IMR-90 (cell line): ENCODE measurements at regions not wholly inside any gene's neighbourhood (a gene's known extent, or its start where the extent isn't known, plus 50 kb on each side); places are given as distances from the start of the nearest gene placed in this dataset.

Experiments
- ATAC-seq: fragments of 200-7000 bp; cut with Tn5 transposase; 2 replicates; pipeline ENCODE4 v1.9.1; 2020; ENCODE audit warnings: low read depth, mild to moderate bottlenecking, moderate library complexity
- BruUV-seq: library from RNA; stranded (reverse); fragments of 400-500 nt; replicated peaks from 2 replicates; lab custom pipeline; 2021; lab: Mats Ljungman, UMichigan
- CTCF ChIA-PET: fragments of 300-600 bp; formaldehyde crosslinking; extraction: SDS; loops from one replicate; lab custom pipeline; 2021; ENCODE audit warnings: antibody characterized with exemption; lab: Yijun Ruan, JAX
- POLR2A ChIA-PET: fragments of 300-600 bp; sonication (Branson Sonifier 250); formaldehyde crosslinking; loops from one replicate; lab custom pipeline; 2022; ENCODE audit warnings: antibody characterized with exemption; ENCODE audit not compliant: unreplicated experiment; lab: Charles Lee
- DNase-seq: peaks from one replicate; pipeline ENCODE4 v3.0.0; 2013
- H2AFZ ChIP-seq: replicated peaks from 2 replicates; pipeline ENCODE3; 2013; ENCODE audit warnings: low read length, mild to moderate bottlenecking; ENCODE audit not compliant: poor library complexity
- H2AK5ac ChIP-seq: 2 replicates; pipeline ENCODE4 v1.6.1; 2013; ENCODE audit warnings: low read depth, low read length, inconsistent platforms
- H2AK9ac ChIP-seq: replicated peaks from 2 replicates; pipeline ENCODE3; 2013; ENCODE audit warnings: mild to moderate bottlenecking, low read depth, low read length, moderate library complexity; ENCODE audit not compliant: poor library complexity
- H2BK120ac ChIP-seq: 2 replicates; pipeline ENCODE4 v1.6.1; 2013; ENCODE audit warnings: low read depth, low read length, inconsistent platforms
- H2BK15ac ChIP-seq: 3 replicates; pipeline ENCODE4 v1.6.1; 2013; ENCODE audit warnings: low read depth, low read length, inconsistent platforms
- H2BK20ac ChIP-seq: 2 replicates; pipeline ENCODE4 v1.6.1; 2013; ENCODE audit warnings: low read depth, mild to moderate bottlenecking, inconsistent platforms, low read length, moderate library complexity
- H2BK5ac ChIP-seq: 2 replicates; pipeline ENCODE4 v1.6.1; 2013; ENCODE audit warnings: mild to moderate bottlenecking, low read depth, low read length, inconsistent platforms; ENCODE audit not compliant: poor library complexity, severe bottlenecking
- H3K14ac ChIP-seq: replicated peaks from 2 replicates; pipeline ENCODE4 v1.6.1; 2013; ENCODE audit warnings: low read depth, low read length, inconsistent platforms
- H3K18ac ChIP-seq: 2 replicates; pipeline ENCODE4 v1.6.1; 2013; ENCODE audit warnings: low read depth, low read length, control low read depth
- H3K23ac ChIP-seq: 2 replicates; pipeline ENCODE4 v1.6.1; 2013; ENCODE audit warnings: low read depth, low read length, inconsistent platforms
- H3K27ac ChIP-seq: 2 replicates; pipeline ENCODE4 v1.5.1; 2013; ENCODE audit warnings: mild to moderate bottlenecking, control low read depth, low read length; ENCODE audit not compliant: insufficient read depth
- H3K27me3 ChIP-seq: 2 replicates; pipeline ENCODE4 v1.6.1; 2013; ENCODE audit warnings: low read length; ENCODE audit not compliant: control insufficient read depth, insufficient read depth
- H3K36me3 ChIP-seq: 2 replicates; pipeline ENCODE4 v1.6.1; 2013; ENCODE audit warnings: low read length, mixed read lengths; ENCODE audit not compliant: control insufficient read depth, insufficient read depth
- H3K4ac ChIP-seq: 2 replicates; pipeline ENCODE4 v1.6.1; 2013; ENCODE audit warnings: low read depth, low read length, inconsistent platforms
- H3K4me1 ChIP-seq: 2 replicates; pipeline ENCODE4 v1.6.1; 2013; ENCODE audit warnings: low read length, mixed read lengths; ENCODE audit not compliant: control insufficient read depth, insufficient read depth
- H3K4me2 ChIP-seq: 2 replicates; pipeline ENCODE4 v1.6.1; 2013; ENCODE audit warnings: low read depth, mild to moderate bottlenecking, control low read depth, low read length, moderate library complexity
- H3K4me3 ChIP-seq: 2 replicates; pipeline ENCODE4 v1.5.1; 2013; ENCODE audit warnings: low read depth, mild to moderate bottlenecking, control low read depth, low read length, moderate library complexity; ENCODE audit not compliant: insufficient read depth
- H3K56ac ChIP-seq: 2 replicates; pipeline ENCODE4 v1.6.1; 2013; ENCODE audit warnings: low read length, inconsistent platforms; ENCODE audit not compliant: insufficient read depth; ENCODE audit errors: extremely low read depth
- H3K79me1 ChIP-seq, 2 experiments: 2 replicates each; pipeline ENCODE4 v1.6.1; 2013; ENCODE audit warnings: low read length in 2 of 2, inconsistent platforms in 1 of 2, low read depth in 1 of 2
- H3K9ac ChIP-seq: 2 replicates; pipeline ENCODE4 v1.6.1; 2013; ENCODE audit warnings: low read depth, low read length, control low read depth
- H3K9me1 ChIP-seq: 2 replicates; pipeline ENCODE4 v1.6.1; 2013; ENCODE audit warnings: low read length, inconsistent platforms; ENCODE audit not compliant: insufficient read depth
- H3K9me3 ChIP-seq: 2 replicates; pipeline ENCODE4 v1.6.1; 2013; ENCODE audit warnings: low read length; ENCODE audit not compliant: control insufficient read depth, insufficient read depth
- H4K20me1 ChIP-seq: 2 replicates; pipeline ENCODE4 v1.6.1; 2013; ENCODE audit warnings: low read length, inconsistent platforms; ENCODE audit not compliant: insufficient read depth
- H4K5ac ChIP-seq: 2 replicates; pipeline ENCODE4 v1.6.1; 2013; ENCODE audit warnings: mild to moderate bottlenecking, low read depth, low read length, control low read depth
- H4K8ac ChIP-seq, 2 experiments: 2 replicates each; pipeline ENCODE4 v1.6.1; 2013; ENCODE audit warnings: low read depth in 2 of 2, low read length in 2 of 2, control low read depth in 1 of 2, inconsistent platforms in 1 of 2
- H4K91ac ChIP-seq: 2 replicates; pipeline ENCODE4 v1.6.1; 2013; ENCODE audit warnings: low read depth, low read length, inconsistent platforms; ENCODE audit not compliant: insufficient read depth
- CEBPB ChIP-seq: IDR thresholded peaks from 2 replicates; pipeline ENCODE4 v1.6.1; 2012; ENCODE audit warnings: low read depth, low read length, improper control_type of control experiment
- CHD1 ChIP-seq: IDR thresholded peaks from 2 replicates; pipeline ENCODE4 v1.6.1; 2012; ENCODE audit warnings: low read depth, low read length, improper control_type of control experiment
- CTCF ChIP-seq: conservative IDR thresholded peaks from 2 replicates; pipeline ENCODE4 v1.5.1; 2012; ENCODE audit warnings: mild to moderate bottlenecking, low read depth, low read length, improper control_type of control experiment
- MAZ ChIP-seq: IDR thresholded peaks from 2 replicates; pipeline ENCODE4 v1.6.1; 2012; ENCODE audit warnings: low read depth, mild to moderate bottlenecking, low read length, improper control_type of control experiment, moderate library complexity, borderline replicate concordance
- POLR2A ChIP-seq: IDR thresholded peaks from 2 replicates; pipeline ENCODE4 v1.6.1; 2012; ENCODE audit warnings: mild to moderate bottlenecking, low read depth, low read length
- RAD21 ChIP-seq: IDR thresholded peaks from 2 replicates; pipeline ENCODE4 v1.6.1; 2012; ENCODE audit warnings: low read length, improper control_type of control experiment
- SMC3 ChIP-seq: fragments of 150-350 bp; IDR thresholded peaks from 2 replicates; pipeline ENCODE4 v1.6.1; 2016; ENCODE audit warnings: low read depth, mild to moderate bottlenecking, antibody characterized with exemption, low read length, moderate library complexity
- dilution Hi-C: fragments of 300-500 bp; cut with HindIII; formaldehyde crosslinking; loops from one replicate; pipeline ENCODE4 v1.14.3; 2018; ENCODE audit warnings: low sequenced_read_pairs; ENCODE audit not compliant: unreplicated experiment
- in situ Hi-C: fragments of 300-500 bp; cut with MboI; formaldehyde crosslinking; loops from 3 replicates; pipeline ENCODE4 v1.14.3; 2019; ENCODE audit warnings: low sequenced_read_pairs, inconsistent platforms, mixed read lengths
- intact Hi-C: fragments of 100-400 bp; cut with micrococcal nuclease; formaldehyde crosslinking; loops from 2 replicates; pipeline ENCODE4 v1.10.0; 2022

GRCh38 chr13:106899442-106899841 is 331.5 kb upstream of the ARGLU1 start:
- Histone ChIP-seq H4K8ac (no peak overlapping the region), H2AK9ac (no peak overlapping the region), H4K91ac (no peak overlapping the region), H4K5ac (no peak overlapping the region), H3K14ac (no peak overlapping the region), H3K18ac (no peak overlapping the region), H4K20me1 (no peaks in the 10 kb centered on the region), H3K4me1 (no peaks in the 10 kb centered on the region), H2AK5ac (no peak overlapping the region), H3K79me1 (no peaks in the 10 kb centered on the region), H3K27ac (no peak overlapping the region), H2BK5ac (no peak overlapping the region), H2BK15ac (no peak overlapping the region), H3K4me2 (no peak overlapping the region), H3K9ac (no peak overlapping the region), H3K27me3 (peaks cover 2% of the 10 kb centered on the region), H3K56ac (no peak overlapping the region), H3K4me3 (no peak overlapping the region), H3K9me3 (no peaks in the 10 kb centered on the region), H3K23ac (no peak overlapping the region), H2AFZ (no peak overlapping the region), H3K9me1 (no peaks in the 10 kb centered on the region), H2BK120ac (no peak overlapping the region), H3K36me3 (no peaks in the 10 kb centered on the region), H2BK20ac (no peak overlapping the region), H3K4ac (no peak overlapping the region)
- intact Hi-C loops: no loop called here
- ChIA-PET CTCF (interaction anchor here (0.5 kb wide), 1 partner anchor 143 kb away, joined by 3 read pairs; no protein-coding TSS in a partner anchor), POLR2A (no interaction called here)
- dilution Hi-C loops: no loop called here
- no TSS peak for BruUV-seq
- in situ Hi-C loops: no loop called here
- no peak for DNase-seq
- no peak for ATAC-seq
- no peak for TF ChIP-seq CEBPB
- no peak for TF ChIP-seq CHD1
- TF ChIP-seq RAD21: no peak
- no peak for TF ChIP-seq POLR2A
- TF ChIP-seq SMC3: no peak
- TF ChIP-seq MAZ: no peak
- no peak for TF ChIP-seq CTCF
